KMS-11 (cell line): ENCODE measurements at regions not wholly inside any gene's neighbourhood (a gene's known extent, or its start where the extent isn't known, plus 50 kb on each side); places are given as distances from the start of the nearest gene placed in this dataset.
"Not testable (repeated sequence)": the region's sequence is repeated elsewhere in the genome, so short reads cannot be mapped to it uniquely, and the experiment has no call there.

ENCODE experiments used
- H2AFZ ChIP-seq: fragments of 200-600 bp; sonication (generic); 2 replicates; pipeline ENCODE4 v1.6.1; 2016; ENCODE audit warnings: antibody characterized with exemption, mixed run types, low read depth
- H3K27ac ChIP-seq: fragments of 200-600 bp; sonication (generic); 2 replicates; pipeline ENCODE4 v1.6.1; 2016; ENCODE audit warnings: mild to moderate bottlenecking, mixed run types
- H3K27me3 ChIP-seq: fragments of 200-600 bp; sonication (generic); 2 replicates; pipeline ENCODE4 v1.6.1; 2017; ENCODE audit warnings: mild to moderate bottlenecking, low read depth, mixed run types, moderate library complexity; ENCODE audit not compliant: insufficient read depth
- H3K36me3 ChIP-seq: fragments of 200-600 bp; sonication (generic); 2 replicates; pipeline ENCODE4 v1.6.1; 2017; ENCODE audit warnings: mild to moderate bottlenecking, mixed run types; ENCODE audit not compliant: insufficient read depth
- H3K4me1 ChIP-seq: fragments of 200-600 bp; sonication (generic); 2 replicates; pipeline ENCODE4 v1.6.1; 2016; ENCODE audit warnings: mild to moderate bottlenecking, low read depth, mixed run types; ENCODE audit not compliant: poor library complexity, severe bottlenecking
- H3K4me2 ChIP-seq: fragments of 200-600 bp; sonication (generic); 2 replicates; pipeline ENCODE4 v1.7.0; 2016; ENCODE audit warnings: mild to moderate bottlenecking, mixed run types
- H3K4me3 ChIP-seq: fragments of 200-600 bp; sonication (generic); IDR thresholded peaks from 2 replicates; pipeline ENCODE4 v1.6.1; 2017; ENCODE audit warnings: low read depth, low read length, mixed read lengths; ENCODE audit not compliant: insufficient read depth
- H3K79me2 ChIP-seq: fragments of 200-600 bp; sonication (generic); 2 replicates; pipeline ENCODE4 v1.6.1; 2016; ENCODE audit warnings: low read depth, mixed run types; ENCODE audit not compliant: insufficient read depth
- H3K9ac ChIP-seq: fragments of 200-600 bp; sonication (generic); 2 replicates; pipeline ENCODE4 v1.6.1; 2016; ENCODE audit warnings: mild to moderate bottlenecking, mixed run types
- H4K20me1 ChIP-seq: fragments of 200-600 bp; sonication (generic); 2 replicates; pipeline ENCODE4 v1.6.1; 2016; ENCODE audit warnings: mild to moderate bottlenecking, mixed run types; ENCODE audit not compliant: insufficient read depth
- CTCF ChIP-seq: fragments of 200-600 bp; sonication (generic); conservative IDR thresholded peaks from 2 replicates; pipeline ENCODE4 v1.6.1; 2017; ENCODE audit warnings: low read depth, mild to moderate bottlenecking, antibody characterized with exemption, low read length, moderate library complexity, mixed read lengths

GRCh38 chr4:147288512-147288911 is 192.4 kb upstream of the EDNRA start:
- Histone ChIP-seq H3K9ac (no peak overlapping the region), H3K27me3 (no peaks in the 10 kb centered on the region), H3K36me3 (no peaks in the 10 kb centered on the region), H3K4me3 (no peak overlapping the region), H3K27ac (no peak overlapping the region), H4K20me1 (no peaks in the 10 kb centered on the region), H3K4me1 (peaks cover 55% of the 10 kb centered on the region), H3K79me2 (no peaks in the 10 kb centered on the region), H2AFZ (no peak overlapping the region), H3K4me2 (peak overlapping the region; percentile 85; the same call in 1 of the 2 replicates)
- no peak for TF ChIP-seq CTCF

DNA sequence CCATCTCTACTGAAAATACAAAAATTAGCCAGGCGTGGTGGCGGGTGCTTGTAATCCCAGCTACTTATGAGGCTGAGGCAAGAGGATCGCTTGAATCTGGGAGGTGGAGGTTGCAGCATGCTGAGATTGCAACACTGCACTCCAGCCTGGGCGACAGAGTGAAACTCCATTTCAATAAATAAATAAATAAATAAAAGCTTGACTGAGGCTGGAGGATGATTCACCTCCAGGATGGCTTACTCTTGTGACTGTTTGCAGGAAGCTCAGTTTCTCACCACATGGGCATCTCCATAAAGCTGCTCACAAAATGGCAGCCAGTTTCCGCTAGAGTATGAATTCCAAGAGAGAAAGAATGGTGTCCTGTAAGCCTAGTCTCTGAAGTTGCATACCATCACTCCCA is 191.7 kb upstream of the EDNRA start:
- no peaks in the 10 kb centered on the region for H3K79me2 ChIP-seq
- no peak overlapping the region for H3K27ac ChIP-seq
- H2AFZ ChIP-seq: no peak overlapping the region
- H3K4me2 ChIP-seq: no peak overlapping the region
- H4K20me1 ChIP-seq: no peaks in the 10 kb centered on the region
- no peak overlapping the region for H3K9ac ChIP-seq
- no peak for TF ChIP-seq CTCF
- no peak overlapping the region for H3K4me3 ChIP-seq
- H3K36me3 ChIP-seq: no peaks in the 10 kb centered on the region
- peaks cover 57% of the 10 kb centered on the region for H3K4me1 ChIP-seq
- no peaks in the 10 kb centered on the region for H3K27me3 ChIP-seq

GRCh38 chr4:147292604-147293313 is 188.1 kb upstream of the EDNRA start:
- Histone ChIP-seq H3K4me2 (peak overlapping the region; percentile 56), H3K27ac (peak overlapping the region; percentile 75), H3K9ac (peak overlapping the region; percentile 65), H3K4me1 (peaks cover 32% of the 10 kb centered on the region), H2AFZ (peak overlapping the region; percentile 97)
- H3K36me3 ChIP-seq, H3K79me2 ChIP-seq, H3K27me3 ChIP-seq, H3K4me3 ChIP-seq, H4K20me1 ChIP-seq: not testable (repeated sequence)

GRCh38 chr4:147293314-147293677 is 187.6 kb upstream of the EDNRA start:
- H3K4me2 ChIP-seq: peak overlapping the region; percentile 56
- H3K4me1 ChIP-seq: peaks cover 27% of the 10 kb centered on the region
- H3K27ac ChIP-seq: peak overlapping the region; percentile 75
- H3K4me3 ChIP-seq, H3K79me2 ChIP-seq, H3K36me3 ChIP-seq, H4K20me1 ChIP-seq, H3K27me3 ChIP-seq: not testable (repeated sequence)
- peak overlapping the region; percentile 65; the same call in 1 of the 2 replicates for H3K9ac ChIP-seq
- H2AFZ ChIP-seq: peak overlapping the region; percentile 97

GRCh38 chr4:147299205-147299604 is 181.7 kb upstream of the EDNRA start:
- Histone ChIP-seq H3K36me3 (no peaks in the 10 kb centered on the region), H2AFZ (no peak overlapping the region), H3K9ac (no peak overlapping the region), H3K79me2 (no peaks in the 10 kb centered on the region), H3K4me1 (peaks cover 17% of the 10 kb centered on the region), H3K27me3 (no peaks in the 10 kb centered on the region), H4K20me1 (no peaks in the 10 kb centered on the region), H3K4me3 (no peak overlapping the region), H3K27ac (peak overlapping the region; percentile 40; the same call in 1 of the 2 replicates), H3K4me2 (peak overlapping the region; percentile 26; the same call in 1 of the 2 replicates)
- no peak for TF ChIP-seq CTCF
